HEK293 (cell line): ENCODE measurements at regions not wholly inside any gene's neighbourhood (a gene's known extent, or its start where the extent isn't known, plus 50 kb on each side); places are given as distances from the start of the nearest gene placed in this dataset.

Experiments
- ZIC2 ChIP-seq: fragments of 450-650 bp; formaldehyde crosslinking; IDR thresholded peaks from 2 replicates; pipeline ENCODE4 v1.5.1; 2016; ENCODE audit warnings: missing biosample characterization, missing genetic modification characterization
- ZNF155 ChIP-seq: fragments of 450-650 bp; formaldehyde crosslinking; IDR thresholded peaks from 2 replicates; pipeline ENCODE4 v1.5.1; 2016; ENCODE audit warnings: missing biosample characterization, missing genetic modification characterization
- ZNF311 ChIP-seq: fragments of 450-650 bp; formaldehyde crosslinking; IDR thresholded peaks from 2 replicates; pipeline ENCODE4 v1.5.1; 2017; ENCODE audit warnings: missing biosample characterization, missing genetic modification characterization, borderline replicate concordance
- ZNF510 ChIP-seq: fragments of 450-650 bp; formaldehyde crosslinking; IDR thresholded peaks from 2 replicates; pipeline ENCODE4 v1.5.1; 2018; ENCODE audit warnings: mild to moderate bottlenecking, missing genetic modification characterization, missing biosample characterization; ENCODE audit not compliant: insufficient replicate concordance
- ZNF544 ChIP-seq: fragments of 450-650 bp; formaldehyde crosslinking; IDR thresholded peaks from 2 replicates; pipeline ENCODE4 v1.5.0; 2017; ENCODE audit warnings: missing biosample characterization, missing genetic modification characterization
- ZNF571 ChIP-seq: fragments of 450-650 bp; formaldehyde crosslinking; IDR thresholded peaks from 2 replicates; pipeline ENCODE4 v1.5.0; 2017; ENCODE audit warnings: missing biosample characterization, missing genetic modification characterization
- ZNF623 ChIP-seq: fragments of 450-650 bp; formaldehyde crosslinking; IDR thresholded peaks from 2 replicates; pipeline ENCODE4 v1.5.1; 2016; ENCODE audit warnings: missing biosample characterization, missing genetic modification characterization
- ZNF664 ChIP-seq: fragments of 450-650 bp; formaldehyde crosslinking; IDR thresholded peaks from 2 replicates; pipeline ENCODE4 v1.5.1; 2016; ENCODE audit warnings: missing biosample characterization, missing genetic modification characterization
- ZNF677 ChIP-seq: fragments of 450-650 bp; IDR thresholded peaks from 2 replicates; pipeline ENCODE4 v1.5.0; 2018; ENCODE audit warnings: missing biosample characterization, mild to moderate bottlenecking, missing genetic modification characterization, moderate library complexity
- TF ChIP-seq, protein P1 (sequence below): fragments of 450-650 bp; formaldehyde crosslinking; IDR thresholded peaks from 2 replicates; pipeline ENCODE4 v1.5.1; 2016; ENCODE audit warnings: missing biosample characterization, missing genetic modification characterization
- TF ChIP-seq, protein P2 (sequence below): fragments of 450-650 bp; formaldehyde crosslinking; IDR thresholded peaks from 2 replicates; pipeline ENCODE4 v1.5.1; 2016; ENCODE audit warnings: missing biosample characterization, missing genetic modification characterization
- TF ChIP-seq, protein P3 (sequence below): fragments of 450-650 bp; formaldehyde crosslinking; IDR thresholded peaks from 2 replicates; pipeline ENCODE4 v1.5.1; 2016; ENCODE audit warnings: missing biosample characterization, missing genetic modification characterization
- TF ChIP-seq, protein P4 (sequence below): fragments of 450-650 bp; formaldehyde crosslinking; IDR thresholded peaks from 2 replicates; pipeline ENCODE4 v1.5.1; 2017; ENCODE audit warnings: missing biosample characterization, missing genetic modification characterization

DNA sequence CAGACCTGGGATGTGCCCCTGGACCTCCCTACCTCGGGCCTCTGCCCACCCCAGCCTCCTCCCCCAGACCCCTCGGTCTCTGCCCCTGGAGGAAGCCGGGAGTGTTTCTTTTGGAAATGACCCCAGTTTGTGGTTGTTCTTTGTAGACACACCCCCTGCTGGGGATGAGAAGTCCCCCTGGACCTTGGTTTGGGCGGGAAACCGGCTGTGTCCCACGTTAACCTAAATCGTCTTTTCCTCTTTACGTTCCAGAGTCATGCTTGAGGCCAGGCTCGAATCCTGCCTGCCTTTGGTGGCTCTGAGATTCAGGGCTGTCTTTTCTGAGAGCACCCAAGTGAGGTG, 116.6 kb downstream of the METRNL start:
- no peak for TF ChIP-seq ZIC2 (tag by site-specific recombination)
- no peak for TF ChIP-seq ZNF510 (tag by site-specific recombination)
- TF ChIP-seq, protein P1, sequence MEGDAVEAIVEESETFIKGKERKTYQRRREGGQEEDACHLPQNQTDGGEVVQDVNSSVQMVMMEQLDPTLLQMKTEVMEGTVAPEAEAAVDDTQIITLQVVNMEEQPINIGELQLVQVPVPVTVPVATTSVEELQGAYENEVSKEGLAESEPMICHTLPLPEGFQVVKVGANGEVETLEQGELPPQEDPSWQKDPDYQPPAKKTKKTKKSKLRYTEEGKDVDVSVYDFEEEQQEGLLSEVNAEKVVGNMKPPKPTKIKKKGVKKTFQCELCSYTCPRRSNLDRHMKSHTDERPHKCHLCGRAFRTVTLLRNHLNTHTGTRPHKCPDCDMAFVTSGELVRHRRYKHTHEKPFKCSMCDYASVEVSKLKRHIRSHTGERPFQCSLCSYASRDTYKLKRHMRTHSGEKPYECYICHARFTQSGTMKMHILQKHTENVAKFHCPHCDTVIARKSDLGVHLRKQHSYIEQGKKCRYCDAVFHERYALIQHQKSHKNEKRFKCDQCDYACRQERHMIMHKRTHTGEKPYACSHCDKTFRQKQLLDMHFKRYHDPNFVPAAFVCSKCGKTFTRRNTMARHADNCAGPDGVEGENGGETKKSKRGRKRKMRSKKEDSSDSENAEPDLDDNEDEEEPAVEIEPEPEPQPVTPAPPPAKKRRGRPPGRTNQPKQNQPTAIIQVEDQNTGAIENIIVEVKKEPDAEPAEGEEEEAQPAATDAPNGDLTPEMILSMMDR (tag by site-specific recombination), result no peak
- TF ChIP-seq, protein P2, sequence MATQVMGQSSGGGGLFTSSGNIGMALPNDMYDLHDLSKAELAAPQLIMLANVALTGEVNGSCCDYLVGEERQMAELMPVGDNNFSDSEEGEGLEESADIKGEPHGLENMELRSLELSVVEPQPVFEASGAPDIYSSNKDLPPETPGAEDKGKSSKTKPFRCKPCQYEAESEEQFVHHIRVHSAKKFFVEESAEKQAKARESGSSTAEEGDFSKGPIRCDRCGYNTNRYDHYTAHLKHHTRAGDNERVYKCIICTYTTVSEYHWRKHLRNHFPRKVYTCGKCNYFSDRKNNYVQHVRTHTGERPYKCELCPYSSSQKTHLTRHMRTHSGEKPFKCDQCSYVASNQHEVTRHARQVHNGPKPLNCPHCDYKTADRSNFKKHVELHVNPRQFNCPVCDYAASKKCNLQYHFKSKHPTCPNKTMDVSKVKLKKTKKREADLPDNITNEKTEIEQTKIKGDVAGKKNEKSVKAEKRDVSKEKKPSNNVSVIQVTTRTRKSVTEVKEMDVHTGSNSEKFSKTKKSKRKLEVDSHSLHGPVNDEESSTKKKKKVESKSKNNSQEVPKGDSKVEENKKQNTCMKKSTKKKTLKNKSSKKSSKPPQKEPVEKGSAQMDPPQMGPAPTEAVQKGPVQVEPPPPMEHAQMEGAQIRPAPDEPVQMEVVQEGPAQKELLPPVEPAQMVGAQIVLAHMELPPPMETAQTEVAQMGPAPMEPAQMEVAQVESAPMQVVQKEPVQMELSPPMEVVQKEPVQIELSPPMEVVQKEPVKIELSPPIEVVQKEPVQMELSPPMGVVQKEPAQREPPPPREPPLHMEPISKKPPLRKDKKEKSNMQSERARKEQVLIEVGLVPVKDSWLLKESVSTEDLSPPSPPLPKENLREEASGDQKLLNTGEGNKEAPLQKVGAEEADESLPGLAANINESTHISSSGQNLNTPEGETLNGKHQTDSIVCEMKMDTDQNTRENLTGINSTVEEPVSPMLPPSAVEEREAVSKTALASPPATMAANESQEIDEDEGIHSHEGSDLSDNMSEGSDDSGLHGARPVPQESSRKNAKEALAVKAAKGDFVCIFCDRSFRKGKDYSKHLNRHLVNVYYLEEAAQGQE (tag by site-specific recombination), result no peak
- TF ChIP-seq ZNF664 (tag by site-specific recombination), result no peak
- TF ChIP-seq ZNF571 (tag by site-specific recombination), result no peak
- TF ChIP-seq ZNF623 (tag by site-specific recombination), result no peak
- TF ChIP-seq, protein P3, sequence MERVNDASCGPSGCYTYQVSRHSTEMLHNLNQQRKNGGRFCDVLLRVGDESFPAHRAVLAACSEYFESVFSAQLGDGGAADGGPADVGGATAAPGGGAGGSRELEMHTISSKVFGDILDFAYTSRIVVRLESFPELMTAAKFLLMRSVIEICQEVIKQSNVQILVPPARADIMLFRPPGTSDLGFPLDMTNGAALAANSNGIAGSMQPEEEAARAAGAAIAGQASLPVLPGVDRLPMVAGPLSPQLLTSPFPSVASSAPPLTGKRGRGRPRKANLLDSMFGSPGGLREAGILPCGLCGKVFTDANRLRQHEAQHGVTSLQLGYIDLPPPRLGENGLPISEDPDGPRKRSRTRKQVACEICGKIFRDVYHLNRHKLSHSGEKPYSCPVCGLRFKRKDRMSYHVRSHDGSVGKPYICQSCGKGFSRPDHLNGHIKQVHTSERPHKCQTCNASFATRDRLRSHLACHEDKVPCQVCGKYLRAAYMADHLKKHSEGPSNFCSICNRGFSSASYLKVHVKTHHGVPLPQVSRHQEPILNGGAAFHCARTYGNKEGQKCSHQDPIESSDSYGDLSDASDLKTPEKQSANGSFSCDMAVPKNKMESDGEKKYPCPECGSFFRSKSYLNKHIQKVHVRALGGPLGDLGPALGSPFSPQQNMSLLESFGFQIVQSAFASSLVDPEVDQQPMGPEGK (tag by site-specific recombination), result no peak
- TF ChIP-seq, protein P4, sequence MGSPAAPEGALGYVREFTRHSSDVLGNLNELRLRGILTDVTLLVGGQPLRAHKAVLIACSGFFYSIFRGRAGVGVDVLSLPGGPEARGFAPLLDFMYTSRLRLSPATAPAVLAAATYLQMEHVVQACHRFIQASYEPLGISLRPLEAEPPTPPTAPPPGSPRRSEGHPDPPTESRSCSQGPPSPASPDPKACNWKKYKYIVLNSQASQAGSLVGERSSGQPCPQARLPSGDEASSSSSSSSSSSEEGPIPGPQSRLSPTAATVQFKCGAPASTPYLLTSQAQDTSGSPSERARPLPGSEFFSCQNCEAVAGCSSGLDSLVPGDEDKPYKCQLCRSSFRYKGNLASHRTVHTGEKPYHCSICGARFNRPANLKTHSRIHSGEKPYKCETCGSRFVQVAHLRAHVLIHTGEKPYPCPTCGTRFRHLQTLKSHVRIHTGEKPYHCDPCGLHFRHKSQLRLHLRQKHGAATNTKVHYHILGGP (tag by site-specific recombination), result no peak
- no peak for TF ChIP-seq ZNF677 (tag by site-specific recombination)
- no peak for TF ChIP-seq ZNF311 (tag by site-specific recombination)
- no peak for TF ChIP-seq ZNF155 (tag by site-specific recombination)
- no peak for TF ChIP-seq ZNF544
